ENCODE measurements at regions not wholly inside any gene's neighbourhood (a gene's known extent, or its start where the extent isn't known, plus 50 kb on each side); places are given as distances from the start of the nearest gene placed in this dataset.

DNA sequence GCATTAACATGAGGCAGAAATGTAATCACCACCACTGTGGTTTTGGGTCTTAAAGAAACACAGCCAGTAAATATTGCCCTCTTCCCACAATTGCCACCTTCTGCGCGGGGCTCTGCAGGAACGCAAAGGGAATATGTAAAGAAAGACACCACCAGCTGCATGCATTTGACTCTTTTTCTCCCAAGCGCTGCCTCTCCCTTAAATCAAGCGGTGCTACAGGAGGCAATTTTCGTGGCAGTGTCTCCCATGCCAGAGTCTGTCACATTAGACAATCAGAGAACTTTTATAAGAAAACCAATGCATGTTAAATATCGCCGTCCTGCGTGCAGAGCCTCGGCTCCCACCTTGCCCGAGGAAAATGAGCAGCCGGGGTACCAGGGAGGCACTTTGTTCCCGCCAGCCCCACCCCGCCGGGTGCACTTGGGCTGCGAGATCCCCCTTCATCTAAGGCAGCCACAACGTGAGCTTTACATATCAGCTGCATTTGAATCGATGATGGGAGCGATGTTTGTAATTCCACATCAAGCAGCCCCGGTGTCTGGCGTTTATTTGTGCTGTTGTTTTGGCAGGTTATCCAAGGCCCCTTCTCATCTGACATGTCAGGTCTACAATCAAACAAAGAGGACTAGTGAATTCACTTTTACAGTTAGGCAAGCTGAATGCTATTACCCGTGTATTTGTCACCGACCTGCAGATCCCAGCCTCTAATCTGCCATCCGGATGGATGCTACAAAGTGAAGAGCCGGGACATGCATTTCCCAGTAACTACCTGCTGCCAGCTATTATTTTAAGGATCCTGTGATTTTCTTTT lies 72.3 kb upstream of the MGMT start:
- no peak overlapping the region for H3K27ac ChIP-seq (ENCODE audit: low read depth, low read length)
- peaks cover 0 to 5% of the 10 kb centered on the region in 2 experiments; a peak in 2 of 4 replicates for H3K9me3 ChIP-seq (ENCODE audit: control insufficient read depth in 1 of 2, insufficient read depth in 1 of 2, low read depth in 1 of 2, low read length in 2 of 2)
- H3K4me2 ChIP-seq (ENCODE audit: low read length) = no peak overlapping the region
- ATAC-seq (no peak), DNase-seq (ENCODE audit: low read depth, low spot score) (no peak)
- H3K4me3 ChIP-seq (replicated peaks in 1 of 2; ENCODE audit: low read depth in 1 of 2, low read length in 2 of 2) = no peak overlapping the region
- no peaks in the 10 kb centered on the region for H3K9me2 ChIP-seq (ENCODE audit: insufficient read depth)
- no peak overlapping the region for H3K9ac ChIP-seq (ENCODE audit: low read length)
- RAD21 ChIA-PET (ENCODE audit: low non-redundant PET in 1 of 2, low total read pairs in 2 of 2, uncharacterized antibody in 2 of 2, unreplicated experiment in 2 of 2) = no interaction called here
- BruUV-seq (replicated peaks) = no TSS peak
- H3K79me2 ChIP-seq (ENCODE audit: insufficient read depth, low read length) = no peaks in the 10 kb centered on the region
- POLR2A ChIA-PET = no interaction called here
- intact Hi-C loops (cut with micrococcal nuclease) = no loop called here
- TF ChIP-seq POLR2AphosphoS5 (IDR thresholded peaks at IDR 0.05; ENCODE audit: low read depth, low read length) = no peak
- TF ChIP-seq YY1 (IDR thresholded peaks at IDR 0.05; ENCODE audit: extremely low read depth, insufficient replicate concordance, low read depth, low read length) = no peak
- no peak for TF ChIP-seq RAD21 (IDR thresholded peaks at IDR 0.05; ENCODE audit: low read depth)
- no peak for TF ChIP-seq SIN3A (IDR thresholded peaks at IDR 0.05; ENCODE audit: low read depth)
- TF ChIP-seq EZH2 (IDR thresholded peaks at IDR 0.05) = no peak
- TF ChIP-seq JUND (IDR thresholded peaks at IDR 0.05) = no peak
- TF ChIP-seq, protein P1, sequence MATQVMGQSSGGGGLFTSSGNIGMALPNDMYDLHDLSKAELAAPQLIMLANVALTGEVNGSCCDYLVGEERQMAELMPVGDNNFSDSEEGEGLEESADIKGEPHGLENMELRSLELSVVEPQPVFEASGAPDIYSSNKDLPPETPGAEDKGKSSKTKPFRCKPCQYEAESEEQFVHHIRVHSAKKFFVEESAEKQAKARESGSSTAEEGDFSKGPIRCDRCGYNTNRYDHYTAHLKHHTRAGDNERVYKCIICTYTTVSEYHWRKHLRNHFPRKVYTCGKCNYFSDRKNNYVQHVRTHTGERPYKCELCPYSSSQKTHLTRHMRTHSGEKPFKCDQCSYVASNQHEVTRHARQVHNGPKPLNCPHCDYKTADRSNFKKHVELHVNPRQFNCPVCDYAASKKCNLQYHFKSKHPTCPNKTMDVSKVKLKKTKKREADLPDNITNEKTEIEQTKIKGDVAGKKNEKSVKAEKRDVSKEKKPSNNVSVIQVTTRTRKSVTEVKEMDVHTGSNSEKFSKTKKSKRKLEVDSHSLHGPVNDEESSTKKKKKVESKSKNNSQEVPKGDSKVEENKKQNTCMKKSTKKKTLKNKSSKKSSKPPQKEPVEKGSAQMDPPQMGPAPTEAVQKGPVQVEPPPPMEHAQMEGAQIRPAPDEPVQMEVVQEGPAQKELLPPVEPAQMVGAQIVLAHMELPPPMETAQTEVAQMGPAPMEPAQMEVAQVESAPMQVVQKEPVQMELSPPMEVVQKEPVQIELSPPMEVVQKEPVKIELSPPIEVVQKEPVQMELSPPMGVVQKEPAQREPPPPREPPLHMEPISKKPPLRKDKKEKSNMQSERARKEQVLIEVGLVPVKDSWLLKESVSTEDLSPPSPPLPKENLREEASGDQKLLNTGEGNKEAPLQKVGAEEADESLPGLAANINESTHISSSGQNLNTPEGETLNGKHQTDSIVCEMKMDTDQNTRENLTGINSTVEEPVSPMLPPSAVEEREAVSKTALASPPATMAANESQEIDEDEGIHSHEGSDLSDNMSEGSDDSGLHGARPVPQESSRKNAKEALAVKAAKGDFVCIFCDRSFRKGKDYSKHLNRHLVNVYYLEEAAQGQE (IDR thresholded peaks at IDR 0.05; ENCODE audit: low read depth) = no peak
- TF ChIP-seq, protein P2, sequence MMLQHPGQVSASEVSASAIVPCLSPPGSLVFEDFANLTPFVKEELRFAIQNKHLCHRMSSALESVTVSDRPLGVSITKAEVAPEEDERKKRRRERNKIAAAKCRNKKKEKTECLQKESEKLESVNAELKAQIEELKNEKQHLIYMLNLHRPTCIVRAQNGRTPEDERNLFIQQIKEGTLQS (IDR thresholded peaks at IDR 0.05) = no peak
- no peak for TF ChIP-seq SP1 (IDR thresholded peaks at IDR 0.05; ENCODE audit: low read depth)
- TF ChIP-seq ZNF274 (IDR thresholded peaks at IDR 0.05; ENCODE audit: low read depth, low read length) = no peak
- no peak for TF ChIP-seq ELF1 (IDR thresholded peaks at IDR 0.05; ENCODE audit: borderline replicate concordance, low read depth)
- TF ChIP-seq SRF (IDR thresholded peaks at IDR 0.05; ENCODE audit: low read depth) = no peak
- no peak for TF ChIP-seq POLR2A (IDR thresholded peaks at IDR 0.05; ENCODE audit: borderline replicate concordance, extremely low read depth, insufficient read depth, insufficient read length)
- no peak for TF ChIP-seq TCF7L2 (IDR thresholded peaks at IDR 0.05; ENCODE audit: borderline replicate concordance, extremely low read depth, insufficient read depth, insufficient read length)
- no peak for TF ChIP-seq CBX3 (IDR thresholded peaks at IDR 0.05; ENCODE audit: low read depth)
- CTCF ChIA-PET = no interaction called here
- H3K36me3 ChIP-seq (ENCODE audit: control insufficient read depth in 1 of 2, insufficient read depth in 2 of 2, low read length in 2 of 2) = no peaks in the 10 kb centered on the region
- no peaks in the 10 kb centered on the region for H3K4me1 ChIP-seq (ENCODE audit: control insufficient read depth in 1 of 2, insufficient read depth in 2 of 2, low read length in 2 of 2)
- H4K20me1 ChIP-seq (ENCODE audit: insufficient read depth) = no peaks in the 10 kb centered on the region
- 0 out of 2 replicates have a peak, but pooled peaks cover 6% of the 10 kb centered on the region for H3K27me3 ChIP-seq (ENCODE audit: insufficient read depth, low read length)
- no peak overlapping the region for H2AFZ ChIP-seq (ENCODE audit: low read depth, low read length, poor library complexity, severe bottlenecking)
